IPS-NIHi7 (cell line): ENCODE measurements at regions not wholly inside any gene's neighbourhood (a gene's known extent, or its start where the extent isn't known, plus 50 kb on each side); places are given as distances from the start of the nearest gene placed in this dataset.

ENCODE experiments used
- DNase-seq: peaks from one replicate; pipeline ENCODE4 v3.0.0; 2012; ENCODE audit warnings: mixed read lengths; ENCODE audit errors: extremely low spot score

DNA sequence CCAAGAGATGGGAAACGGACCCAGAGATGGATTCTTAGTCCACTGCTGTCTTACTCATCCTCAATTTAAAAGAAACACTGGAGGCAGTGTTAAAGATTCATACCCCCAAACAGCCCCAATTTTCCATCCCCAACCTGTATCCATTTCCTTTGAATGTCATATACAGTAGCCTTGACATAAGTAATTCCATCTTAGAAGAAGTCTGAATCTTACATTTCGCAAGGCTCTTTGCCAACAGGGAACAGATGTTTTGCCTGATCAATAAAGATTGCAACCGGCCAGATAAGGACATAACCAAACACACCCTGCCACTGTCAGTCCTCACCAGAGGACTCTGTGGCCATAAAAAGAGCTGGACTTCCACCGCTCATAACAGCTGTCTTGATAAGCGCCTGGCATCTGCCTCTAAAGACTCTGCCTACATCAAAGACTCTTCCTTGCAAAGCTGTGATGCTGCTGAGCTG is 59.0 kb upstream of the MED9 start:
- no peak for DNase-seq

GRCh38 chr17:17419166-17419565 is 57.6 kb upstream of the MED9 start:
- DNase-seq: no peak

GRCh38 chr17:17419631-17420030 is 57.2 kb upstream of the MED9 start:
- no peak for DNase-seq

DNA sequence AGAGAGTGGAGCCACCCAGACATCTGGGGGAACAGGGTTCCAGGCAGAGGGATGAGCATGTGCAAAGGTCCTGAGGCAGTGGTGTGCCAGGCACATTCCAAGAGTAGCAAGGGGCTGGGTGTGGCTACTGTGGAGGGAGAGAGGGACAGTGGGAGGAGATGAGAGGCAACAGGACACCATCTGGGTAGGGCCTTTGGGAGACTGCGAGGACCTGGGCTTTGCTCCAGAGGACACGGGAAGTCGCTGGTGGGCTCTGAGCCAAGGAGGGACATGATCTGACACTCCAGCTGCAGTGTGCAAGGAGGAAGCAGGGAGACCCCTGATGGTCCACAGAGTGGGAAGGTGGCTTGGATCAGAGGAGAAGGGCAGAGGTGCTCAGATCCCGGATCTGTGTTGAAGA is 56.7 kb upstream of the MED9 start:
- DNase-seq: no peak

GRCh38 chr17:17420561-17421269 is 56.1 kb upstream of the MED9 start:
- DNase-seq: no peak

DNA sequence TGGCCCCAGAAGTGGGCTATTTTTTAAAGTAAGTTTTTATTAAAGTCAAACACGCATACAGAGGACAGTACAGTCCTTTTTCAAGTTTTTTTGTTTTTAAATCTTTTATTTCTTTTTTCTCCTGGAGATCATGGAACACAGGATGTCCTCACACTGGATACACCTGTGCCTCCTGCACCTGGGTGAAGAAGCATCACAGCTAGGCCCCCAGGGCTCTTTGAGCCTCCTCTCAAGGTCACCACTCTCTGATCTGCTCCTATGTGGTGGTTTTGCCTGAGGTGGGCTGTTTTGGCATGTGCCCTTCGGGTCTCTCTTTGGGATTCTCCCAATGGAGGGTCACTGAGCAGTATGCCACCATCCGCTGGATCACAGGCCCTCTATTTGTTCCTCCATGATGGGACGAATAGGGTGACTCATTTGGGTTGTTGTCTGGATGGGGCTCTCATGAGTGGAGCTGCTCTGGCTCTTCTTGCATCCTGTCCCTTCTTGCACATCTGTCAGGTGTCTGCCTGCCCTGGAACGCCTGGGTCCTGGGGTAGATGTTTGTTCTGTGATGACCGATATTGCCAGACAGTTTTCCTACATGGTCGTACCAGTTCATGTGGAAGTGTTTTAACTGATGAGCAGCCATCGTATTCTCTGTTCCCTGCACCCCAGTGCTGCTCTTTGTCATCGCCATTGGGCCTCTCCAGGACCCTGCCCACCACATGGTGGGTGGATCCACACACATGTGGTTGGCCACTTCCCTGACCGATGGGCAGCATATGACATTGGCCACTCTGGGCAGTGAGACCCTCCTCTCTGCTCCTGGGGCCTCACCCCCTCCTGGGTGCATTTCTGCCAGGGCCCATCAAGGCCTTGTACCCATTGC is 55.2 kb upstream of the MED9 start:
- no peak for DNase-seq

DNA sequence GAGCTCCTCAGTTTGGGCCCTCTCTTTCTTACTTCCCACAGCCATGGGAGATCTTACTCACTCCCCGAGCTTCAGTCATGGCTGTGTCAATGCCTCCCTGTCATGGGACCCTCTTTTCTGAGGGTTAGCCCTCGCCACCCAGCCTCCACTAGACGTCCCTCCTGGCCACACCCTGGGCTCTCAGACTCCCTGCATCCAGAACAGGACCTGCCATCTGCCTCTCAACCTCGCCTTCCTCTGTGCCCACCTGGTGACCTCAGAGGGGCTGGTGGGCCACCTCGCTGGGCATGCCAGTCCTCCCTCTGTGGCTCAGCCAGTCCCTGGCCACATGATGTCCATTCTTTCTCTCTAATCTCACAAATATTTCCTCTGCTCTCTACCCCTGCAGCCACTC is 54.6 kb upstream of the MED9 start:
- no peak for DNase-seq

DNA sequence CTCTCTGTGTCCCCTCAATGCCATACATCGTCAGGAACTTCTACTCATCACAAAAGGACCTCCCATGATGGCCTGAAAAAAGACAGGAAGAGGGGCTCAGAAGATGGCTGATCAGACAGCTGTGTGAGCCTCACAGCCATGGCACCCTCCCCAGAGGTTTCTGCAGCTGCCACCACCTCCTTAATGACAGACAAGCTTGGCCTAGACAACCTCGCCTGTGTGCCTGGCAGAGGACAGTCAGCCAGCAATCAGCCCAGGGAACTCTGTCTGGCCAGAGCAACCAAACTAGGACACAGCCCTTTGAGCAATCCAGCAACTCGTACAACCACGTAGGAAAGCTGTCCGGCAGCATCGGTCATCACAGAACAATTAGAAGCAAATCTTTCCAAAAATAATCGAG is 54.2 kb upstream of the MED9 start:
- DNase-seq: no peak

GRCh38 chr17:17423656-17424055 is 53.1 kb upstream of the MED9 start:
- no peak for DNase-seq

DNA sequence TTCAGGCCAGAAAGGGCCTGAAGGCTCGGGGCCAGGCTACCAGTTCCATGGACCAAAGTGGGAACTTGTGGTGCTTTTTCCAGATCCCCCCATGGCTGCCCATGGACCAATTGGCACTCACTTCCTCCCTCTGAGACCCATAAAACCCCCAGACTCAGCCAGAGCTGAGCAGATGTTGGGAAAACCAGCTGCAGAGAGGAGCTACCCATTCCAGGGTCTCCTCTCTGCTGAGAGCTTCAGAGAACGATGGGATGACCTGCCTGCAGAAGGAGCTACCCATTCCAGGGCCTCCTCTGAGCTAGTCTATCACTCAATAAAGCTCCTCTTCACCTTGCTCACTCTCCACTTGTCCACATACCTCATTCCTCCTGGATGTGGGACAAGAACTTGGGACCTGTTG is 52.2 kb upstream of the MED9 start:
- DNase-seq: no peak

DNA sequence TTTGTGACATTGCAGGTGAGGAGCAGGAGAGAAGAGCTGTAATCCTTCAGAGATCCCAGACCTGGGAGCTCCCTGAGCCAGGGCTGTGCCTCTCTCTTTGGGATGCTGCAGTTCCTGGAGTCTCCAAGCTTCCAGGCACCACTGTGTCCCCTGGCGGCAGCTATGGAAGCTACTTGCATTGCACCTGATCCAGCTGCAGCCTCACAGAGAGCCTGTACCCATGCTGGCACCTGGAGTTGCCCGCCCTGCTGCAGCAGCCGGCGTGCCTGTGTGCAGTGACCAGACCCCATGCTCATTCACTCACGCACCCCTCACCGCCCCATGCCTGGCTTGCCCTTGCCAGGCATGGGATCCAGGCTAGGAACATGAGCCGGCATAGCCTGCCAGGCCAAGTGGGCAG is 51.8 kb upstream of the MED9 start:
- no peak for DNase-seq

DNA sequence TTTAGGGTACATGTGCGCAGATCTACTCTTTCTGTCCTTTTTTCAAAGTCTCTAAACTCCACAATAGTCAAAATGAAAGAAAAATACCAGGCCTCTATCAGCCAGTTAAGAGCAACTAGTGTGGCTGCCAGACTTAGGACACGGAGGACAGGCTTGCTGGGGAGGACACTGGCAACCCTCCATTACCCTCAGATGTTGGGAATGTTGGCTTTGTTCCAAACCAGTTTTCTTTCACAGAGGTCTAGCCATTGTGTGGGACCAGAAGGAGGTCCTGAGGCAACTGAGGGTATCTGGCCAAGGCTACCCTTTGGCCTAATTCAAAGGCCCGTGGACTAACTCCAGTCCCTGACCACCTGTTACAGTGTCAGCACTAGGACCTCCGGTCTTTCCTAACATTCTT is 51.2 kb upstream of the MED9 start:
- no peak for DNase-seq

GRCh38 chr17:17426184-17426583 is 50.6 kb upstream of the MED9 start:
- DNase-seq: no peak
